Mucosa of descending colon (tissue), 3 donors: ENCODE measurements at regions not wholly inside any gene's neighbourhood (a gene's known extent, or its start where the extent isn't known, plus 50 kb on each side); places are given as distances from the start of the nearest gene placed in this dataset.

ENCODE experiments used
- ATAC-seq: fragments of 200-7000 bp; cut with Tn5 transposase; one replicate; pipeline ENCODE4 v1.9.1; 2020; ENCODE audit warnings: mild to moderate bottlenecking, moderate library complexity
- DNase-seq, 3 donors: peaks; one replicate each; pipeline ENCODE4 v3.0.0-alpha.2; 2020
- H3K36me3 ChIP-seq: fragments of 200-600 bp; one replicate; pipeline ENCODE4 v1.8.0; 2021; ENCODE audit warnings: low read depth, mild to moderate bottlenecking
- H3K4me1 ChIP-seq: fragments of 200-600 bp; one replicate; pipeline ENCODE4 v1.8.0; 2021; ENCODE audit warnings: low read depth, mild to moderate bottlenecking
- H3K4me3 ChIP-seq: fragments of 200-600 bp; one replicate; pipeline ENCODE4 v1.8.0; 2021; ENCODE audit warnings: mild to moderate bottlenecking
- H3K9me3 ChIP-seq: fragments of 200-600 bp; one replicate; pipeline ENCODE4 v1.8.0; 2021; ENCODE audit warnings: mild to moderate bottlenecking
- intact Hi-C, 2 donors: fragments of 100-400 bp; cut with DNase I in 1 of 2; cut with micrococcal nuclease in 1 of 2; formaldehyde crosslinking; loops; one replicate each; pipeline versions ENCODE4 v1.11.0 to v1.11.1; 2022; cut with DNase I, micrococcal nuclease
- TF ChIP-seq, protein P1 (sequence below): fragments of 200-600 bp; IDR thresholded peaks from one replicate; pipeline ENCODE4 v1.8.0; 2022; ENCODE audit warnings: antibody characterized with exemption, mild to moderate bottlenecking
- donor health status: DM: no; HTN: no; CAD: no; lungs with moderate emphysema.
- donor health status: DM: no; HTN: no; CAD: no.
- donor health status: DM: no; HTN: yes; CAD: no.

DNA sequence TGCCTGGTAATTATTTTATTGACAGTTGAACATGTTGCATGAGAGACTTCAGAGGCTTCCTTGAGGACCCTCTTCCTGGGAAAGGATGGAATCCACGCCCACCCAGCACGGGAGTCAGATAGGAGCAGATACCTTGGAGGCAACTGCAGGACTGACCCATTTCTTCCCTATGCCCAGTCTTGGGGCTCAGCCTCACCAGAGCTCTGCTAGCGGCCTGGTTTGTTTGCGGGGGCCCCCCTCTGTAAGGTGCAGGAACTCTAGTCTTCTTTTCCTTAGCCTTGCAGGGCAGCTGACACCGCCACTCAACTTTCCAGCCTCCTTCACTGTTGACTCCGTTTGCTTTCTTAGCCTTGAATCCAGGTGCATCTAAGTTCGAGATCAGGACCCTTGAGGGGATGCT, 1032.8 kb downstream of the BRD1 start:
- ATAC-seq (no peak), DNase-seq (no peak)
- H3K4me3 ChIP-seq = no peak overlapping the region
- H3K9me3 ChIP-seq = no peaks in the 10 kb centered on the region
- no peaks in the 10 kb centered on the region for H3K4me1 ChIP-seq
- intact Hi-C loops = no loop called here
- TF ChIP-seq, protein P1, sequence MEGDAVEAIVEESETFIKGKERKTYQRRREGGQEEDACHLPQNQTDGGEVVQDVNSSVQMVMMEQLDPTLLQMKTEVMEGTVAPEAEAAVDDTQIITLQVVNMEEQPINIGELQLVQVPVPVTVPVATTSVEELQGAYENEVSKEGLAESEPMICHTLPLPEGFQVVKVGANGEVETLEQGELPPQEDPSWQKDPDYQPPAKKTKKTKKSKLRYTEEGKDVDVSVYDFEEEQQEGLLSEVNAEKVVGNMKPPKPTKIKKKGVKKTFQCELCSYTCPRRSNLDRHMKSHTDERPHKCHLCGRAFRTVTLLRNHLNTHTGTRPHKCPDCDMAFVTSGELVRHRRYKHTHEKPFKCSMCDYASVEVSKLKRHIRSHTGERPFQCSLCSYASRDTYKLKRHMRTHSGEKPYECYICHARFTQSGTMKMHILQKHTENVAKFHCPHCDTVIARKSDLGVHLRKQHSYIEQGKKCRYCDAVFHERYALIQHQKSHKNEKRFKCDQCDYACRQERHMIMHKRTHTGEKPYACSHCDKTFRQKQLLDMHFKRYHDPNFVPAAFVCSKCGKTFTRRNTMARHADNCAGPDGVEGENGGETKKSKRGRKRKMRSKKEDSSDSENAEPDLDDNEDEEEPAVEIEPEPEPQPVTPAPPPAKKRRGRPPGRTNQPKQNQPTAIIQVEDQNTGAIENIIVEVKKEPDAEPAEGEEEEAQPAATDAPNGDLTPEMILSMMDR = no peak
- no peaks in the 10 kb centered on the region for H3K36me3 ChIP-seq

DNA sequence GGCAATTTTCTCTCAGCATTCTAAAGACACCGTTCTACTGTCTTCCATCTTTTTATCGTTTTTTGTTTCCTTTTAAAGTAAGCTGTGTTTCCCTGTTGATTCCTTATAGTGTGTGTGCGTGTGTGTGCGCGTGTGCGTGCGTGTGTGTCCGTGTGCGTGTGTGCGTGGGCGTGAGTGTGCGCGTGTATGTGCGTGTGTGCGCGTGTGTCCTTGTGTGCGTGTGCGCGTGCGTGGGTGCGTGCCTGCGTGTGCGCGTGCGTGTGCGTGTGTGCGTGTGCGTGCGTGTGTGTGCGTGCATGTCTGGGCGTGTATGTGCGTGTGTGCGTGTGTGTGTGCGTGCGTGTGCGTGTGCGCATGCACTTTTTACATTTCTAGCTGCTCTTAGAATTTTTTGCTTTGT, 1033.7 kb downstream of the BRD1 start:
- Histone ChIP-seq H3K4me1 (no peaks in the 10 kb centered on the region), H3K4me3 (no peak overlapping the region), H3K36me3 (no peaks in the 10 kb centered on the region), H3K9me3 (no peaks in the 10 kb centered on the region)
- DNase-seq = no peak
- ATAC-seq = no peak
- intact Hi-C loops = no loop called here
- TF ChIP-seq, protein P1 = no peak

DNA sequence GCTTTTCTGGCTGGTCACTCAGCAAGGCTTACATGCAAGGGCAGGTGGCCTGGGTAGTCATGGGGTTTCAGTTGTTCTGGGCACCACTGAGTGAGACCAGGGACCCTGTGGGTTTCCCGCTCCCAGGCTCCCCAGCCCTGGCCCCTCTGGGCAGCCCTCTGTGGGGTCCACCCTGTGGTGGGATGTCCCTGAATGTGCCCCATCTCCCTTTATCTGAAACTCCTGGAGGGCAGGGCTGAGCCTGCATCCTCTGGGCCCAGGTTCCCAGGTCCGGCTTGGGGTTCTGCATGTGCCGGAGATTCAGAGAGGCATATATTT, 1041.0 kb downstream of the BRD1 start:
- Histone ChIP-seq H3K4me1 (no peaks in the 10 kb centered on the region), H3K9me3 (no peaks in the 10 kb centered on the region), H3K4me3 (no peak overlapping the region), H3K36me3 (no peaks in the 10 kb centered on the region)
- DNase-seq (no peak), ATAC-seq (no peak)
- TF ChIP-seq, protein P1 = no peak
- intact Hi-C loops = no loop called here

DNA sequence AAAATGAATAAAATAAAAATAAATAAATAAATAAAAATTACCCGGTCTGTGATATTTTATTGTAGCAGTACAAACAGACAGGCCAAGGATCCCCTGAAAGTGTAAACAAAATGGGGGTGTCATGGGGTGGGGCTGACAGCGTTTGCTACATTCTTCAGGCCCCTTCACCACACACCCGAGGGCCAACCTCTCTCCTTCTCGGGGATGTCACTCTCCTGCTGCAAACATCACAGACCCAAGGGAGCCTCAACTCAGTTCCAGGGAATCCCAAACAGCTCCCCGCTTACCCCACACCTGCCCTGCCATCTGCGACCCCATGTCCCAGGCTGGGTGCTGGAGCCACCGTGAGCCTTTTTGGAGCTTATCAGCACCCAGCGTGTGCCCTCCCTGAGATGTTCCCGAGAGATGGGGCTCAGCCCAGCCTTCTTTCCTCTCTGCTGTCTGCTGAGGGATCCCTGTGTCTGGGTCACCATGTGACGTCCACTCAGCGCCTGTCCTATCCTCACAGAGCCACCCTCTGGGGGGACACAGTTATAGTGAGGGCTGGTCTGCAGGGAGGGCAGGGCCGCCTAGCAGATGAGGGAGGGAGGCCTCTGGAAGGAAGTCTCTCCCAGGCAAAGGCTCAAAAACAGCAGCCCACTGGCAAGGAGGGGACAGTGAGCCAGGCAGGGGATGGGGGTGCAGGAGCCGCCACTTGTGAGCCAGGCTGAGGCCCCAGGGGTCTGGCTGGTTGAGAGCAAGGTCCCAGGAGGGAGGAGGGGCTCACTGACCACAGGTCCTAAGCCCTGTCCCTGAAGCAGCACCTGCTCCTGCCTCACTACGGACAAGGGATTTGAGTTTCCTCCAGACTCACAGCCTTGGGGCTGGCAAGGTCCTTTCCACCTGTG, 1041.6 kb downstream of the BRD1 start:
- TF ChIP-seq, protein P1 = no peak
- no peaks in the 10 kb centered on the region for H3K9me3 ChIP-seq
- no peak for ATAC-seq
- intact Hi-C loops = no loop called here
- H3K36me3 ChIP-seq = no peaks in the 10 kb centered on the region
- no peaks in the 10 kb centered on the region for H3K4me1 ChIP-seq
- no peak for DNase-seq
- no peak overlapping the region for H3K4me3 ChIP-seq

DNA sequence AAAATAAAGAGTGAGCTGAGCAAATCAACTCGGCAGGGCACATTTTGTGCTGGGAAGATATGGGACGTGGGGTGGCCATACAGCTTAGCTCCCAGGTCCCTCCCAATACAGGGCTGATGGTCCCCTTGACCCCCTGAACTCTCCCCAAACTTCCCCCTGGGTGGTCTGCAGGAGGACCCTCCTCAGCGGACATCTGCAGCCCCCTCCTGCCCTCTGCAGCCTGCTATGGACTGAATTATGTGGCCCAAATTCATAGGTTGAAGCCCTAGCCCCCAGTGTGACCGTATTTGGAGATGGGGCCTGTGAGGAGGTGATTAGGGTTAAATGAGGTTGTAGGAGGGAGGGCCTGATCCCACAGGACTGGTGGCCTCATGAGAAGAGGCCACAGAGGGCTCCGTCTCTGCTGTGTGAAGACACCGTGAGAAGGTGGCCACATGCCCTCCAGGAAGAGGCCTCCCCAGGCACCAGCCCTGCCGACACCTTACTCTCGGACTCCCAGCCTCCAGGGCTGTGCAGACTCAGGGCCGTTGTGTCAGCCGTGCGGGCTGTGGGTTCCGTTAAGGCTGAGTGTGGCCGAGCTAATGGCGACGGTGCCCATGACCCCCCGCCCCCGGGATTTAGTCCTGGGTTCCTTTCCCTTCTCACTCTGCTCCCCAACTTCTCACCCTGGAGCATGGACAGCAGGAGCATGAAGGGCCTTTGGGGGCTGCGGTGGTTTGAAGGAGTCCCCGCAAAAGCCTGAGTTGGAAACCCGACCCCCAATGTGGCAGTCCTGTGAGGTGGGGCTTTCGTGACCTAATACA, 1042.8 kb downstream of the BRD1 start:
- Histone ChIP-seq H3K36me3 (no peaks in the 10 kb centered on the region), H3K9me3 (no peaks in the 10 kb centered on the region), H3K4me1 (no peaks in the 10 kb centered on the region), H3K4me3 (no peak overlapping the region)
- ATAC-seq (no peak), DNase-seq (no peak)
- TF ChIP-seq, protein P1 = no peak
- intact Hi-C loops = no loop called here
